ENCODE measurements at regions not wholly inside any gene's neighbourhood (a gene's known extent, or its start where the extent isn't known, plus 50 kb on each side); places are given as distances from the start of the nearest gene placed in this dataset.

- no peaks in the 10 kb centered on the region for H3K9me3 ChIP-seq (ENCODE audit: control insufficient read depth, low read length)
- ATAC-seq (ENCODE audit: low FRiP score): no peak
- H3K4me3 ChIP-seq (ENCODE audit: low read length in 2 of 2): no peak overlapping the region
- no peak for DNase-seq
- intact Hi-C loops (cut with DNase I): no loop called here
- no peak overlapping the region for H3K27ac ChIP-seq (ENCODE audit: low read depth in 1 of 2, low read length in 2 of 2)
- peaks cover 0 to 1% of the 10 kb centered on the region in 2 donors for H3K4me1 ChIP-seq (ENCODE audit: control insufficient read depth in 1 of 2, insufficient read depth in 2 of 2, low read length in 2 of 2)
- no peaks in the 10 kb centered on the region for H3K27me3 ChIP-seq (ENCODE audit: control insufficient read depth in 1 of 2, insufficient read depth in 2 of 2, low read length in 1 of 2)
- 22 to 32% methylated on average over 4 of the region's 4 CpGs for WGBS, 2 donors
- H3K36me3 ChIP-seq (ENCODE audit: control insufficient read depth in 1 of 2, insufficient read depth in 2 of 2, low read length in 1 of 2): no peaks in the 10 kb centered on the region
These were observed 1697.9 kb downstream of the PCDH9 start for GRCh38 chr13:65532231-65532630.

- peaks cover 0 to 1% of the 10 kb centered on the region in 2 donors for H3K4me1 ChIP-seq (ENCODE audit: control insufficient read depth in 1 of 2, insufficient read depth in 2 of 2, low read length in 2 of 2)
- DNase-seq (no peak), ATAC-seq (ENCODE audit: low FRiP score) (no peak)
- no peaks in the 10 kb centered on the region for H3K27me3 ChIP-seq (ENCODE audit: control insufficient read depth in 1 of 2, insufficient read depth in 2 of 2, low read length in 1 of 2)
- intact Hi-C loops (cut with DNase I): no loop called here
- no peaks in the 10 kb centered on the region for H3K36me3 ChIP-seq (ENCODE audit: control insufficient read depth in 1 of 2, insufficient read depth in 2 of 2, low read length in 1 of 2)
- no peak overlapping the region for H3K27ac ChIP-seq (ENCODE audit: low read depth in 1 of 2, low read length in 2 of 2)
- 47 to 55% methylated on average over 2 of the region's 2 CpGs for WGBS, 2 donors
- H3K9me3 ChIP-seq (ENCODE audit: control insufficient read depth, low read length): no peaks in the 10 kb centered on the region
- no peak overlapping the region for H3K4me3 ChIP-seq (ENCODE audit: low read length in 2 of 2)
These were observed 1699.4 kb downstream of the PCDH9 start for GRCh38 chr13:65530688-65531087.

- peaks cover 0 to 1% of the 10 kb centered on the region in 2 donors for H3K4me1 ChIP-seq (ENCODE audit: control insufficient read depth in 1 of 2, insufficient read depth in 2 of 2, low read length in 2 of 2)
- no peak overlapping the region for H3K27ac ChIP-seq (ENCODE audit: low read depth in 1 of 2, low read length in 2 of 2)
- intact Hi-C loops (cut with DNase I): no loop called here
- H3K36me3 ChIP-seq (ENCODE audit: control insufficient read depth in 1 of 2, insufficient read depth in 2 of 2, low read length in 1 of 2): no peaks in the 10 kb centered on the region
- H3K4me3 ChIP-seq (ENCODE audit: low read length in 2 of 2): no peak overlapping the region
- no peaks in the 10 kb centered on the region for H3K9me3 ChIP-seq (ENCODE audit: control insufficient read depth, low read length)
- no peaks in the 10 kb centered on the region for H3K27me3 ChIP-seq (ENCODE audit: control insufficient read depth in 1 of 2, insufficient read depth in 2 of 2, low read length in 1 of 2)
- no peak for ATAC-seq (ENCODE audit: low FRiP score)
- no peak for DNase-seq
- WGBS, 2 donors: 19 to 23% methylated on average over 4 of the region's 4 CpGs
These were observed 1700.6 kb downstream of the PCDH9 start for GRCh38 chr13:65529541-65529940.

GRCh38 chr13:65508745-65509144, 1721.4 kb downstream of the PCDH9 start:
- ATAC-seq (ENCODE audit: low FRiP score): no peak
- H3K27me3 ChIP-seq (ENCODE audit: control insufficient read depth in 1 of 2, insufficient read depth in 2 of 2, low read length in 1 of 2): no peaks in the 10 kb centered on the region
- no peaks in the 10 kb centered on the region for H3K36me3 ChIP-seq (ENCODE audit: control insufficient read depth in 1 of 2, insufficient read depth in 2 of 2, low read length in 1 of 2)
- no peak overlapping the region for H3K4me3 ChIP-seq (ENCODE audit: low read length in 2 of 2)
- H3K4me1 ChIP-seq (ENCODE audit: control insufficient read depth in 1 of 2, insufficient read depth in 2 of 2, low read length in 2 of 2): no peaks in the 10 kb centered on the region
- H3K9me3 ChIP-seq (ENCODE audit: control insufficient read depth, low read length): peaks cover 2% of the 10 kb centered on the region
- DNase-seq: no peak
- intact Hi-C loops (cut with DNase I): no loop called here
- no peak overlapping the region for H3K27ac ChIP-seq (ENCODE audit: low read depth in 1 of 2, low read length in 2 of 2)

GRCh38 chr13:65508338-65508737, 1721.8 kb downstream of the PCDH9 start:
- H3K4me3 ChIP-seq (ENCODE audit: low read length in 2 of 2): no peak overlapping the region
- ATAC-seq (ENCODE audit: low FRiP score): no peak
- H3K4me1 ChIP-seq (ENCODE audit: control insufficient read depth in 1 of 2, insufficient read depth in 2 of 2, low read length in 2 of 2): no peaks in the 10 kb centered on the region
- H3K9me3 ChIP-seq (ENCODE audit: control insufficient read depth, low read length): peaks cover 2% of the 10 kb centered on the region
- intact Hi-C loops (cut with DNase I): no loop called here
- no peak overlapping the region for H3K27ac ChIP-seq (ENCODE audit: low read depth in 1 of 2, low read length in 2 of 2)
- DNase-seq: no peak
- H3K36me3 ChIP-seq (ENCODE audit: control insufficient read depth in 1 of 2, insufficient read depth in 2 of 2, low read length in 1 of 2): no peaks in the 10 kb centered on the region
- no peaks in the 10 kb centered on the region for H3K27me3 ChIP-seq (ENCODE audit: control insufficient read depth in 1 of 2, insufficient read depth in 2 of 2, low read length in 1 of 2)

- peaks cover 2% of the 10 kb centered on the region for H3K9me3 ChIP-seq (ENCODE audit: control insufficient read depth, low read length)
- H3K36me3 ChIP-seq (ENCODE audit: control insufficient read depth in 1 of 2, insufficient read depth in 2 of 2, low read length in 1 of 2): no peaks in the 10 kb centered on the region
- no peak overlapping the region for H3K27ac ChIP-seq (ENCODE audit: low read depth in 1 of 2, low read length in 2 of 2)
- WGBS, 2 donors: 54 to 67% methylated on average over 1 of the region's 1 CpG
- ATAC-seq (ENCODE audit: low FRiP score): no peak
- no peaks in the 10 kb centered on the region for H3K27me3 ChIP-seq (ENCODE audit: control insufficient read depth in 1 of 2, insufficient read depth in 2 of 2, low read length in 1 of 2)
- DNase-seq: no peak
- no peaks in the 10 kb centered on the region for H3K4me1 ChIP-seq (ENCODE audit: control insufficient read depth in 1 of 2, insufficient read depth in 2 of 2, low read length in 2 of 2)
- intact Hi-C loops (cut with DNase I): no loop called here
- no peak overlapping the region for H3K4me3 ChIP-seq (ENCODE audit: low read length in 2 of 2)
These were observed 1724.2 kb downstream of the PCDH9 start for GRCh38 chr13:65505941-65506340.

GRCh38 chr13:65504213-65504612, 1725.9 kb downstream of the PCDH9 start:
- peaks cover 2% of the 10 kb centered on the region for H3K9me3 ChIP-seq (ENCODE audit: control insufficient read depth, low read length)
- no peak overlapping the region for H3K27ac ChIP-seq (ENCODE audit: low read depth in 1 of 2, low read length in 2 of 2)
- H3K4me3 ChIP-seq (ENCODE audit: low read length in 2 of 2): no peak overlapping the region
- no peaks in the 10 kb centered on the region for H3K36me3 ChIP-seq (ENCODE audit: control insufficient read depth in 1 of 2, insufficient read depth in 2 of 2, low read length in 1 of 2)
- no peak for ATAC-seq (ENCODE audit: low FRiP score)
- no peaks in the 10 kb centered on the region for H3K4me1 ChIP-seq (ENCODE audit: control insufficient read depth in 1 of 2, insufficient read depth in 2 of 2, low read length in 2 of 2)
- no peaks in the 10 kb centered on the region for H3K27me3 ChIP-seq (ENCODE audit: control insufficient read depth in 1 of 2, insufficient read depth in 2 of 2, low read length in 1 of 2)
- WGBS, 2 donors: 73 to 80% methylated on average over 1 of the region's 1 CpG
- DNase-seq: no peak
- intact Hi-C loops (cut with DNase I): no loop called here

- no peak overlapping the region for H3K4me3 ChIP-seq (ENCODE audit: low read length in 2 of 2)
- WGBS, 2 donors: 57 to 63% methylated on average over 3 of the region's 3 CpGs
- no peak for ATAC-seq (ENCODE audit: low FRiP score)
These were observed 1729.7 kb downstream of the PCDH9 start for GRCh38 chr13:65500481-65500880.

GRCh38 chr13:65499256-65499655, 1730.9 kb downstream of the PCDH9 start:
- no peaks in the 10 kb centered on the region for H3K4me1 ChIP-seq (ENCODE audit: control insufficient read depth in 1 of 2, insufficient read depth in 2 of 2, low read length in 2 of 2)
- DNase-seq: no peak
- no peak overlapping the region for H3K4me3 ChIP-seq (ENCODE audit: low read length in 2 of 2)
- H3K27me3 ChIP-seq (ENCODE audit: control insufficient read depth in 1 of 2, insufficient read depth in 2 of 2, low read length in 1 of 2): no peaks in the 10 kb centered on the region
- intact Hi-C loops (cut with DNase I): no loop called here
- H3K27ac ChIP-seq (ENCODE audit: low read depth in 1 of 2, low read length in 2 of 2): no peak overlapping the region
- ATAC-seq (ENCODE audit: low FRiP score): no peak
- no peaks in the 10 kb centered on the region for H3K36me3 ChIP-seq (ENCODE audit: control insufficient read depth in 1 of 2, insufficient read depth in 2 of 2, low read length in 1 of 2)
- no peaks in the 10 kb centered on the region for H3K9me3 ChIP-seq (ENCODE audit: control insufficient read depth, low read length)
- 95 to 96% methylated on average over 1 of the region's 1 CpG for WGBS, 2 donors

More at GRCh38 chr13:65500481-65500880, 1729.7 kb downstream of the PCDH9 start:
- H3K36me3 ChIP-seq (ENCODE audit: control insufficient read depth in 1 of 2, insufficient read depth in 2 of 2, low read length in 1 of 2): no peaks in the 10 kb centered on the region
- no peak overlapping the region for H3K27ac ChIP-seq (ENCODE audit: low read depth in 1 of 2, low read length in 2 of 2)
- H3K4me1 ChIP-seq (ENCODE audit: control insufficient read depth in 1 of 2, insufficient read depth in 2 of 2, low read length in 2 of 2): no peaks in the 10 kb centered on the region
- DNase-seq: no peak
- H3K27me3 ChIP-seq (ENCODE audit: control insufficient read depth in 1 of 2, insufficient read depth in 2 of 2, low read length in 1 of 2): no peaks in the 10 kb centered on the region
- H3K9me3 ChIP-seq (ENCODE audit: control insufficient read depth, low read length): peaks cover 2% of the 10 kb centered on the region
- intact Hi-C loops (cut with DNase I): no loop called here
